C4-2B (cell line): ENCODE measurements at regions not wholly inside any gene's neighbourhood (a gene's known extent, or its start where the extent isn't known, plus 50 kb on each side); places are given as distances from the start of the nearest gene placed in this dataset.

Experiments
- ZFX ChIP-seq: fragments of 450-650 bp; IDR thresholded peaks from 2 replicates; pipeline ENCODE4 v1.6.1; 2017
- TF ChIP-seq, protein P1 (sequence below): fragments of 450-650 bp; conservative IDR thresholded peaks from 2 replicates; pipeline ENCODE4 v1.5.1; 2017; ENCODE audit warnings: mild to moderate bottlenecking

DNA sequence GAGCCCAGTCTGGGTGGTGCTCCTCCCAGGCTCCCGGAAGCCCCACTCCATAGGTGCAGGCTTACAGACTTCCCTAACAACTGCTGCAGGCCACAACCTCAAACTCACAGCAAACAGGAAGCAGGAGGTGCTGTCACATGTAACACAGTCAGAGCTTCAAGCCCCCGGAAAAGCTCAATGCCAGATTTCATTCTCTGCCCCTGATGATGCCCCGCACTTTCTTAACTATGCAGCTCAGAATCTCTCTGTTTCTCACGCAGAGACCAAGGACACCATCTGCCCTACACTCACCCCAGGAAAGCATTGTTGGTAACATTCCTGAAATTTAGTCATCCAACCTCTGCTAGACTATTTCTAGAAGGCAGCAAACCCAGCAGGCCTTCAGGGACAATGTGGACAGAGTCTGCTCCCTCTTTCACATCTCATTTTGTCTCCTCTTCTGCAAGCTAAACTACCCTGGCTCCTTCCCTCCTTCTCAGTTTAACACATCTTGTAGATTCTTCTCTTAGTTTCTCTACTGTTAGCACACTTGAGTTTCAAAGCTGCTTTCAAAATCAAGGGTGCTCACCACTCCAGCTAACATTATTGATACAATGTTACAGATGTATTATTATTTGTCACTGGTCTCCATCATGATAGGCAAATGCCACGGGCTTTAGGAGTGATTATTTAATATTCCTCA lies 162.5 kb downstream of the KCTD12 start:
- TF ChIP-seq, protein P1, sequence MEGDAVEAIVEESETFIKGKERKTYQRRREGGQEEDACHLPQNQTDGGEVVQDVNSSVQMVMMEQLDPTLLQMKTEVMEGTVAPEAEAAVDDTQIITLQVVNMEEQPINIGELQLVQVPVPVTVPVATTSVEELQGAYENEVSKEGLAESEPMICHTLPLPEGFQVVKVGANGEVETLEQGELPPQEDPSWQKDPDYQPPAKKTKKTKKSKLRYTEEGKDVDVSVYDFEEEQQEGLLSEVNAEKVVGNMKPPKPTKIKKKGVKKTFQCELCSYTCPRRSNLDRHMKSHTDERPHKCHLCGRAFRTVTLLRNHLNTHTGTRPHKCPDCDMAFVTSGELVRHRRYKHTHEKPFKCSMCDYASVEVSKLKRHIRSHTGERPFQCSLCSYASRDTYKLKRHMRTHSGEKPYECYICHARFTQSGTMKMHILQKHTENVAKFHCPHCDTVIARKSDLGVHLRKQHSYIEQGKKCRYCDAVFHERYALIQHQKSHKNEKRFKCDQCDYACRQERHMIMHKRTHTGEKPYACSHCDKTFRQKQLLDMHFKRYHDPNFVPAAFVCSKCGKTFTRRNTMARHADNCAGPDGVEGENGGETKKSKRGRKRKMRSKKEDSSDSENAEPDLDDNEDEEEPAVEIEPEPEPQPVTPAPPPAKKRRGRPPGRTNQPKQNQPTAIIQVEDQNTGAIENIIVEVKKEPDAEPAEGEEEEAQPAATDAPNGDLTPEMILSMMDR = no peak
- no peak for TF ChIP-seq ZFX
